GM19043 (cell line): ENCODE measurements at regions not wholly inside any gene's neighbourhood (a gene's known extent, or its start where the extent isn't known, plus 50 kb on each side); places are given as distances from the start of the nearest gene placed in this dataset.
"Not testable (repeated sequence)": the region's sequence is repeated elsewhere in the genome, so short reads cannot be mapped to it uniquely, and the experiment has no call there.

Experiments used
- ATAC-seq: cut with Tn5 transposase; IDR thresholded peaks from one replicate; pipeline ENCODE4 v1.9.1; 2021; ENCODE audit warnings: low read depth; ENCODE audit not compliant: unreplicated experiment

DNA sequence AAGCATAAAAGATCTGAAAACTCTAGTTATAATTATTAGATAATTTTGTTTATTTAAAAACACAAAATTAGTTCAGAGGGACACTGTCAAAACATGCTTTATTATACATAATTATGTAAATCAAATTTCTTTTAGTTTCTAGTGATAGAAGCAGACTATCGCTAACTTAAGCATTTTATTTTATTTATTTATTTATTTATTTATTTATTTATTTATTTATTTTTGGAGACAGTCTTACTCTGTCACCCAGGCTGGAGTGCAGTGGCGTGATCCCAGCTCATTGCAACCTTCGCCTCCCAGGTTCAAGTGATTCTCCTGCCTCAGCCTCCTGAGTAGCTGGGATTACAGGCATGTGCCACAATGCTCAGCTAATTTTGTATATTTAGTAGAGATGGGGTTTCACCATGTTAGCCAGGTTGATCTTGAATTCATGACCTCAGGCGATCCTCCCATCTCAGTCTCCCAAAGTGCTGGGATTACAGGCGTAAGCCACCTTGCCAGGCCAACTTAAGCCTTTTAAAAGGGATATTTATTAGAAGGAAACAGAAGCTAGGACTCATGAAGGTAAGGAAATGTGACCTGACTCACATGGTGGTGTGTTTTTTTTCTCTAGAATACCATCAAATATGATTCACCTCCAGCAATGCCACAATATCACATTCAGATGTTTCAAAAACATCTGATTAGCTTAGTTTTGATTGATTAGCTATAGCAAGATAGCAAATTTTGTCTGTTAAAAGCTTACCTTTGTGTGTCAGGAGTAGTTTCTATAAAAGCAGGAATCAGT lies 1357.4 kb upstream of the ADGRL4 start:
- no peak for ATAC-seq

DNA sequence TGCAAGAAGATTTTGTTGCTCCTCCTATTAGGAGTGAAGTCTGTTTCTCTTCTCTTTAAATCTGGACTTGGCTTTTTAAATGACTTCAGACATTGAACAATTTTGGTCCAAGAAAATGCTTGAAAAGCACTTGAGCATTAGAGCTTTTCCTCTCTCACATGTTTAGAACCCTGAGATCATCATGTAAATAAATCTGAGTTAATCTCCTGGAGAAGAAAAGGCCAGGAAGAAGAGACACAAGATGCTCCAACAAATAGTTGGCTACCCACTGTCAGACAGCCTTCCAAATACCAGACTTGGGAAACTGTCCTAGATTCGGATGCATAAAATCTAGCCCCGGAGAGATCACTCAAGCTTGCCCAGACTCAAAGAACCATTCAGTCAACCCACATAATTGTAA lies 1353.1 kb upstream of the ADGRL4 start:
- no peak for ATAC-seq

DNA sequence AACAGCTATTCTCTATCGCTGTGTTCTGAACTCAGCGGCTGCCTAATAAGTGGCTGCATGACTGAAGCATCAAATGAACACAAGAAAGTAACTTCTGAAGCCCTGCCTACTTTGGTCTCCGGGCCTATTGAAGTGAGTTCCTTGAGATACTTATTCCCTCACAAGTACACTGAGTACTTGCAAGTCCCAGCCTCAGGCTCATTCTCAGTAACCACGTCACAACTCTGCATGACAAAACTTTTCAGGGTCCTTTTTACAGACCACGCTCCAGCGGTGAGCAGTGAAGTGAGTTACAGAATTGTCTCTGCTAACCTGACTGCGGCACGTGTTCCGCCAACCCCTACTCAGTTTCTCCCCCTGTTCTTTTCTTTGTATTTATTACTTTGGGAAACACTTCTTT lies 1342.7 kb upstream of the ADGRL4 start:
- ATAC-seq, result no peak

DNA sequence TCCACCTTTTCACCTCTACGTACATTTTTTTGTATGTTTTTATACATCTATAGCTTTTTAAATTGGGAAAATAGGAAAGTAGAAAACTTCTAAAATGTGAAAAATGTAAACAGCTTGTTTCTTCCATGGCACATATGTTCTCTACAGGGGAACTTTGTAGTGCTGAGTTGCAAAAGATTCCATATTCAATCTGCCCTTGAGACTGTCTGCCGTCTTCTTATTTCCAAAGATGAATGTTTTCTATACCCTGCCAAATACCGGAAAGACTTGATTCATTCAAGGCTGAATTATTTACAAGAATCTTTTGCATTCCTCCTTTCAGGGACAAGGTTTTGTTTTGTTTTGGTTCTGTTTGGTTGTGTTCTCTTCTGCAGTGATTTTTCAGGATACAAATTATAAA lies 1334.5 kb upstream of the ADGRL4 start:
- no peak for ATAC-seq

DNA sequence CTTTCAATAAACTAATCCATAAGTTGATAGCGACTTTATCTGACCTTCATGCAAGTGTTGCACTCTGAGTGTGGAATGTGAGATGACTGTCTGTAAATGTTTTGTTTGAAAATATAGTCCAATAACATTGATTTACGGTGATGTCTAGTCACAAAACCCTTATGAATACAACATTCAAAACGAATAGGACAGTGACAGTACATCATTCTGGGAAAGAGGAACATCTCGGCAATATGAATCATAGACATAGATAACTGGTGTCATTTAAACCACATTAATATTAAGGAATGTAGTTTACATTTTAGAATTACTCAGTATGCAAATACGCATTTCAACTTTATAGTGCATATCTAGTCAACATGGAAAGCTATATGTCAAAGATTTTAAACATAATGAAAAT lies 1311.6 kb upstream of the ADGRL4 start:
- no peak for ATAC-seq

DNA sequence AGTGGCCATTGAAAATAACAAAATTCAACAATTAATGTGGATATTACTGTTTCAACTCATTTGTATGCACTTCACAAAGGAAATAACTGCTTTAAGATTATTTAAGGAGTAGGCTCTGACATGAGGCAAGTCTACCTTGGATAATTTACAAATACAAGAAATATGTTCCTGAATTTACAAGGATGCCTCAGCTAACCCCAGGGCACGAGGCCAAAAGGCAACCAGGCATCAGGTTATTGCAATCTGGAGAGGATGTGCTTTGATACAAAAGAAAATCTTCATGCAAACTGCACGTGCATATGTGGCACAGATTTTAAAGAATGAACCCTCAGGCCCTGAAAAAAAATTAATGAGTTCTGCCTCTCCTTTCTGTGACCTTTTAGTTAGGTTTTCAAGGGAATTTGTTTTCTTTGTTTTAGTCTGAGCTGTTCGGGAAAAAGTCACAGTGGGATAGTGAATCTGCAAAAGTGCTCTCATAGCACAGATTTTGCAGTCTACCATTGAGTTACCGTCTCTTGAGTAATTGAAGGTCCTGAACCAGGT lies 1304.2 kb upstream of the ADGRL4 start:
- no peak for ATAC-seq

DNA sequence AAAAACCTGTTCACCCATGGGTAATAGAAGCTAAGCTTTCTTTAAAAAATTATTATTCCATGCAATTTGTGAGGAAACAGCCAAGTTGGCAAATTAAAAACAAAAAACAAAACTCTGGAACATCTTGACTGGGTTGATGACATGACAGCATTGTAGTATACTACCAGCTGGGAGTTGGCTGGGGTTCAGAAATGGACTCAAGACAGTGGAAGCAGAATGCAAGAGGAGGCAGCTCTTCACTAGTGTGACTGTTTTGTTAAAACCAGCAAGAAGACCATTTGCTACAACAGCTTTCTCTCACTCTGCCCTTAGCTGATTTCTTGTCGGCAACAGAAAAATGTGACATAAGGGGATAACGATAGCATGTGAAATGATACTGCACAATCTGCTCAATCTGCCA lies 1298.9 kb upstream of the ADGRL4 start:
- ATAC-seq, result no peak

DNA sequence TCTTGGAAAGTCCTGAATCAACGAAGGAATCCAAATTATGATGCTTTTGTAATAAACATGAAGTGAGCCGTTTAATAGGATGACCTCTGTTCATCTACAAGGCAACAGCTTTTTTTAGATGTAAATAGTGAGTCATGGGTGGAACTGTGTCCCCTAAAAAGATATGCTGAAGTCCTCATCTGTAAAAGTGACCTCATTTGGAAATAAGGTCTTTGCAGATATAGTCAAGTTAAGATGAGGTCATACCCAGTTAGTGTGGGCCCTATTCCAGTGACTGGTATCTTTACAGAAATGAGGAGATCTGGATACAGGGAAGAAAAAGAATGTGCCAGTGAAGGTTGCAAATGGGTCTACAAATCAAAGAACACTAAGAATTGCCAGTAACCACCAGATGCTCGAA lies 1287.3 kb upstream of the ADGRL4 start:
- ATAC-seq, result no peak

DNA sequence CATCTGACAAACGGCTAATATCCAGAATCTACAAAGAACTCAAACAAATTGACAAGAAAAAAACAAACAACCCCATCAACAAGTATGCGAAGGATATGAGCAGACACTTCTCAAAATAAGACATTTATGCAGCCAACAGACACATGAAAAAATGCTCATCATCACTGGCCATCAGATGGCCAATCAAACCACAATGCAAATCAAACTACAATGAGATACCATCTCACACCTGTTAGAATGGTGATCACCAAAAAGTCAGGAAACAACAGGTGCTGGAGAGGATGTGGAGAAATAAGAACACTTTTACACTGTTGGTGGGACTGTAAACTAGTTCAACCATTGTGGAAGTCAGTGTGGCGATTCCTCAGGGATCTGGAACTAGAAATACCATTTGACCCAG lies 1282.2 kb upstream of the ADGRL4 start:
- not testable (repeated sequence) for ATAC-seq

DNA sequence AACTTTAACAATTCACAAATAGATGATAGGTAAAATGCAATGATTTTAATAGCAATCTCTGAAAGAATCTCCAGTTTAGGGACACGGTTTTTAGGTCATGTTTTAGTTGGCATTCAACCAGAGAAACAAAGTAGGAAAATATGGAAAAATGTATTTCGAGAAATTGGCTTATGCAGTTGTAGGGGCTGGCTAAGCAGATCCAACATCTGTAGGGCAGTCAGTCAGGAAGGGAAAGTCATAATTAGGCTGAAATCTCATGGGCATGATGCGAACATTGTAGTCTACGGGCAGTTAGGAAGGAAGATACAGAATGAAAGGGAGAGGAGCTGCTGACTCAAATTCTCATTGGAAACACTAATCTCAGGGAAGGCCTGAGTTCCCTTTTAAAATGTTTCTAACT lies 1276.0 kb upstream of the ADGRL4 start:
- no peak for ATAC-seq

DNA sequence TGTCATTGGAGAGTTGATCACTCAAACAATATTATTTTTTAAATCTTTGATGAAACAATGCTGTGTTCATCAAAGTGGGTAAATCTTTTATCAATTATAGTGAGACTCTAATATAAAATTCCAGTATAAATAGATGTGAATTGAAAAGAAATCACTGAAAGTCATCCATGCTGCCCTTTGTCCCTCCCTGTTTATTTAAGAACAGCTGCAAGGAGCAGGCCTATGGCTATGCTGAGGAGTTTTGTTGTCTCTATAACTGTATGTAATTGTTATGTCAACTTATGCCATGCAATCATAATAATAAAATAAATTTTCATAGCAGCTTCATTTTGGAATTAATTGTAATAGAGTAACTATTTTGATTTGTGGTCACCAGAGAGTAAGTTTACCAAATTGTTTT lies 1272.4 kb upstream of the ADGRL4 start:
- ATAC-seq, result no peak

DNA sequence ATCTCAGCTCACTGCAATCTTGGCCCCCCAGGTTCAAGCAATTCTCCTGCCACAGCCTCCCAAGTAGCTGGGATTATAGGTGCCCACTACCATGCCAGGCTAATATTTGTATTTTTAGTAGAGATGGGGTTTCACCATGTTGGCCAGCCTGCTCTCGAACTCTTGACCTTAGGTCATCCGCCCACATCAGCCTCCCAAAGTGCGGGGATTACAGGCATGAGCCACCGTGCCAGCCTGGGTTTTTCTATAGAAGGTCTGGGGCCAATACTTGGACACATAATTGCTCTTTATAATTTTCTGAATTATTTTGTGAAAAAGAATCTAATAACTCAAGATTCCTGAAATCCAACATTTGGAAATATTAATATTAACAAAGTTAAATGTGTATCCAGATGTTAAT lies 1267.7 kb upstream of the ADGRL4 start:
- no peak for ATAC-seq

DNA sequence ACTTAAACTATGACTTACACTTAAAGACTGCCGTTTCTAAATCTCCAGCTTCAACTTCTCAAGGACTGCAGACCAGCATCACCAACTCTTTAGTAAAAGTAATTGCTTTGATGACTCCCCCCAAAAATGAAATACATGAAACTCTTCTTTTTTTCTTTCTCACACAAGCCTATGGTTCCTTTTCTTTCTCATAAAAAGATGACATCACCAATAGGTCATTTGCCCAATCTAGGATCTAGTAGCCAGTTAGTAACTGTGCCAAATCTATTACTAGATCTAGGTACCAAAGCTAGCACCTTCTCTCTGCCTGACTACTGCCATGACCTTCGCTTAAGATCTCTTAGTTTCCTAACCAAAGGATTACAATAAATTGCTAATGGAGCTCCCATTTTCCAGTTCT lies 1266.0 kb upstream of the ADGRL4 start:
- ATAC-seq, result no peak

DNA sequence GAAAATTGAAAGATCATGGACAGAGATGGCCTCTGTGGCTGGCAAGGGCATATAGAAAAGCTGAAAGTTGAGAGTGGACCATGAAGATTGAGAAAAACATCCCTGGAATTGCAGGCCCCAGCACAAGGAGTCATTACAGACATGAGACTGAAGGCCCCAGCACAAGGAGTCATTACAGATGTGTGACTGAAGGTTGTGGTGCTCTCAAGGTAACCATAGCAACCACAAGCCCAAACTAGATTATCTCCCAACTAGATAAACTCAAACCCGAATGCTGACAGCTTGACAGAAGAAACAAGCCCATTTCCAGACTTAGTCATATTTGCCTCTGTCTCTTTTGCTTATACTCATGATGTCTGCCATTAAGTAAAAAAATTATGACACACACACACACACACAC lies 1252.1 kb upstream of the ADGRL4 start:
- ATAC-seq, result no peak

DNA sequence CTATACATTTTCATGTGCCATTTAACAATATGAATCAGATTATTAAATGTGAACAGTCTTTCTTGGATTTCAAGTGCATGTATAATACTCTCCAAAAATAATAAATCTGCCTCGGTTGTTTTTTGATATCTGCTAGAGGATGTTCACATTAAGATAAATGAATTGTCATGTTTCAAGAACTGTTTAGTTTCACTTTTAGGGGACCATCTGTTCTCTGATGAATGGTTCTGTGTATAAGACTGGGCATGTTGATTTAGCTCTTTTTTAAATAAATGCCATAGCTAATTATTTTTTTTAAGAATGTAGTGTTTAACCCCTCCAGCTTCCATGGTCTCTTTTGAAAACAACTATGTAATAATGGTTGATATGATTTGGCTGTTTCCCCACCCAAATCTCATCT lies 1245.1 kb upstream of the ADGRL4 start:
- no peak for ATAC-seq

DNA sequence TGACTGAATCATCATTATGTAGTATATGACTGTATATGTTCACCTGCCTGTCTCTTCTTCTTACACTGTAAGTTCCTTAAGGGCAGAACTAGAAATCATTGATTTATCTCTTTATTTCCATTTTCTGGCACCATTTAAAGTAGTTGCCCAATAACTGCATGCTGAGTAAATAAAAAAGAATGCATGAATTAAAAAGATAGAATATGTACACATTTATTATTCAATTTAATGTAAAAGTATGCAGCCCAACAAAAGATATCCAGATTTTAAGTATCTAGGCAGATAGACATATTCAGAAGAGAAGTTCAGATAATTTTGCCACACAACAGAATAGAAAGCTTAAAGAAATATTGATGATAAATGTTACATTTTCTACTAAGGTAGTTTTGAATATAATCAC lies 1244.6 kb upstream of the ADGRL4 start:
- no peak for ATAC-seq

DNA sequence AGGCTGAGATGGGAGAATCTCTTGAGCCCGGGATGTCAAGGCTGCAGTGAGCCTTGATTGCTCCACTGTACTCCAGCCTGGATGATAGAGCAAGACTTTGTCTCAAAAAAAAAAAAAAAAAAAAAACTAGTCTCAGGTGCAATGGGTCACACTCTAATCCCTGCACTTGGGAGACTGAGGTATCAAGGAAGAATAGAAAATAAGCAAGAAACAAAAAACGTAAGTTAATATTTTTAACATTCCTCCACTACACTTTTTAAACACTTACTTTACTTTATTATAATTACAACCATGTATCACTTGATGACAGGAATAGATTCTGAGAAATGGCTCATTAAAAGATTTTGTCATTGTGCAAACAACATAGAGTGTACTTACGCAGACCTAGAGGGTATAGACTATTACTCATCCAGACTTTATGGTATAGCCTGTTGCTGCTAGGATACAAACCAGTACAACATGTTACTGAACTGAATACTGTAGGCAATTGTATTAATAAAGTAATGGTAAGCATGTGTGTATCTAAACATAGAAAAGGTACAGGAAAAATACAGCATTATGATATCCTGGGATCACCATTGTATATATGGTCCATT lies 1244.1 kb upstream of the ADGRL4 start:
- ATAC-seq, result no peak

DNA sequence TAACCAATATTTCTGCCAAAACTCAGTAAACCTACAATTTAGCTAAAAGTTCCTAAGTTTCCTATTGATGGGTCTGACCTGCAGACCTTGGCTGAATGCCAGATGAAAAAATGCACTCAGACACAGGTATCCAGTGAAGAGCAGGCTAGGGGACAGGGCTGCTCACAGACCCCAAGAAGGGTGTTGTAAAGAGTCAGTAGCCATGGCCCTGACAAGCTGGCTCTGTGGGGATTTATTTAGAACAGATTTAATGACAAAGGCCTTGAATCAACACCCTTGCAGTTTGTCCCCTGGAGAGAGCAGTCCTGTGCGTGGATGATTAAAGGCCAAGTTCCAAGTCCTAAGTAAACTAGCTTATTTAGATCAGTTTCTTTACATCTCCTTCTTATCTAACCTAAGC lies 1243.2 kb upstream of the ADGRL4 start:
- ATAC-seq, result no peak

DNA sequence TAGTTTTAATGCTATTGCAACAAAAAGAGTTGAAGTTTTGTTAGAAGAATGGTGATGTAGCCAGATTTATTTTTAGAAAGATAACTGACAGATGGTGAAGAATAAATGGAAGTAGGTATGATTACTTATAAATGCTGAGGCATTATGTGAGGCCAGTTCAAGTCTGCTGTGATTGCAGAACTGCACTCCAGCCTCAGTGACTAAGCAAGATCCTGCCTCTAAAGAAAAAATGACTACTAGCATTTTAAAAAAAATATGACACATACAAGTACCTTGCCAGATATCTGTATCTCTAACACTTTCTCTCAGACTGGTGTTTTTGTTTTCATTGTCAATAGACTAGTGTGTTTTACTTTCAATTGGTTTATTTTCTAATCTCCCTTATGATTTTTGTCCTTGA lies 1242.4 kb upstream of the ADGRL4 start:
- ATAC-seq, result no peak

DNA sequence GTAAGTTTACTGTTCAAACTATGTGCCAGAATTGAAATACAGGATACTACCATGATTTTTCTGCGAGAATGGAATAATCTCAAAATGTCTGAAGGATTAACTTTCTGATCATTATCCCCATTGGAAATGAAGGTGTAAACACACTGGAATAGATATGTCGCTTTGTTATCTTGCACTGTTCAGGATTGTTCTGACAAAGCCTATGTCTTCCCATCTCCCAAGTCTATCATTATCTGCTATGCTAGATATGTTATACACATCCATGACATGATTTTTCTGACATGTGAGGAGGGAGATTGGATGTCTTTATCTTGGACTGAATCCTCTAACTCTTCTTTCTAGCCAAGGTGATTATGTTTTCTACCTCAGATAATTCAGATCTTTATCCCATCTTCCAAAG lies 1239.3 kb upstream of the ADGRL4 start:
- ATAC-seq, result no peak

DNA sequence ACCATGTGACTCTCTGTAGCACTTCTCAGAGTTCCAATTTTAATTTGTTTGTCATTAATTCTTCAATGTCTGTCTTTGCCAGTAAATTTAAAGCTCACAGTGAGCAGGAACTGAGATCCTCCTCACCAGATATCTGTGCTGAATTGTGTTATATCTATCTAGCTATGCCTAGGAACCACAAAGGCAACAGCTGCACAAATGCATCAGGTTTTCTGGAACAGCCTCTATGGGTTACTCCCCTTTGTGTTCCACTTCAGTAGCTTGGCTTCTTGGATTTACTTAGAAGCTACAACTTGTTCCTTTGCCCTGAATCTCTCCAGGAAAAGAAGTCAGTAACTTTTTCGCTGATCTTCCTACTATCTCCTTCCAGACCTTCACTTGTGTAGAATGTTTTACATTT lies 1237.8 kb upstream of the ADGRL4 start:
- no peak for ATAC-seq

DNA sequence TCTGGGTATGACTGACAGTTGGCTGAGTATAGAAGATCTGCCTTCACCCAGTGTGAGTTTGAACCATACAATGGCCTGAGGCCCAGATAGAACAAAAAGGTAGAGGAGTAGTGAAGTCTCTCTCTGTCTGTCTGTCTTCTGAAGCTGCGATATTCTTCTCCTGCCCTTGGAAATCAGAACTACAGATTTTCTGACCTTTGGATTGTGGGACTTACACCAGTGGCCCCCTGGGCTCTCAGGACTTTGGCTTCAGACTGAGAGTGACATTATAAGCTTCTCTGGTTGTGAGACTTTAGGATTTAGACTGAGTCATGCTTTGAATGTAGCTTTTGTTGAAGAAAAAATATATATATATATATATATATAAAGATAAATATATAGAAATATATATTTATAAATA lies 1235.0 kb upstream of the ADGRL4 start:
- no peak for ATAC-seq
